SK-N-MC (cell line): ENCODE measurements at regions not wholly inside any gene's neighbourhood (a gene's known extent, or its start where the extent isn't known, plus 50 kb on each side); places are given as distances from the start of the nearest gene placed in this dataset.

Source experiments
- DNase-seq: peaks from one replicate; pipeline ENCODE4 v3.0.0-alpha.2; 2011; ENCODE audit warnings: low read depth, low spot score
- H3K27ac ChIP-seq: fragments of 200-600 bp; sonication (generic); 2 replicates; pipeline ENCODE4 v1.5.1; 2016; ENCODE audit warnings: mixed run types
- H3K36me3 ChIP-seq: fragments of 200-600 bp; sonication (generic); 2 replicates; pipeline ENCODE4 v1.6.1; 2017; ENCODE audit warnings: antibody characterized with exemption, low read length, mixed read lengths; ENCODE audit not compliant: insufficient read depth
- H3K4me3 ChIP-seq: fragments of 200-600 bp; sonication (generic); 2 replicates; pipeline ENCODE4 v1.5.1; 2016
- H3K9ac ChIP-seq: fragments of 200-600 bp; sonication (generic); 2 replicates; pipeline ENCODE4 v1.8.0; 2017; ENCODE audit warnings: mixed run types, mixed read lengths; ENCODE audit not compliant: insufficient read length
- H3K9me3 ChIP-seq: fragments of 200-600 bp; sonication (generic); 2 replicates; pipeline ENCODE4 v1.6.1; 2017; ENCODE audit warnings: low read depth, mild to moderate bottlenecking, antibody characterized with exemption, low read length, moderate library complexity, mixed read lengths
- EZH2 ChIP-seq: fragments of 200-600 bp; sonication (generic); IDR thresholded peaks from one replicate; pipeline ENCODE4 v1.6.1; 2017; ENCODE audit warnings: antibody characterized with exemption
- FOXP2 ChIP-seq: optimal IDR thresholded peaks from 2 replicates; pipeline ENCODE3; 2011; ENCODE audit warnings: mild to moderate bottlenecking, moderate library complexity; ENCODE audit not compliant: insufficient read depth; ENCODE audit errors: extremely low read length, control extremely low read depth
- POLR2AphosphoS5 ChIP-seq: IDR thresholded peaks from 2 replicates; pipeline ENCODE4 v1.6.1; 2012; ENCODE audit warnings: mild to moderate bottlenecking, low read depth, low read length, borderline replicate concordance

GRCh38 chr5:82413302-82414040, 135.3 kb upstream of the RPS23 start:
- no peak overlapping the region for H3K9ac ChIP-seq

GRCh38 chr5:82408033-82408432, 129.9 kb upstream of the RPS23 start:
- H3K36me3 ChIP-seq = no peaks in the 10 kb centered on the region
- no peak for DNase-seq
- H3K27ac ChIP-seq = no peak overlapping the region
- H3K9me3 ChIP-seq = peaks cover 3% of the 10 kb centered on the region; the same call in 1 of the 2 replicates
- H3K4me3 ChIP-seq = no peak overlapping the region
- no peak overlapping the region for H3K9ac ChIP-seq
- TF ChIP-seq EZH2 (no peak), POLR2AphosphoS5 (no peak)

More at GRCh38 chr5:82413302-82414040, 135.3 kb upstream of the RPS23 start:
- peak overlapping the region; percentile 2; the same call in 1 of the 2 replicates for H3K4me3 ChIP-seq
- no peaks in the 10 kb centered on the region for H3K36me3 ChIP-seq
- DNase-seq = peak; percentile 47
- H3K27ac ChIP-seq = peak overlapping the region; percentile 80
- H3K9me3 ChIP-seq = no peaks in the 10 kb centered on the region
- TF ChIP-seq POLR2AphosphoS5 (no peak), FOXP2 (no peak), EZH2 (no peak)

GRCh38 chr5:82406205-82406773, 128.1 kb upstream of the RPS23 start:
- peak; percentile 49; the same call in 1 of the 2 replicates for TF ChIP-seq POLR2AphosphoS5
- TF ChIP-seq FOXP2 = no peak
- TF ChIP-seq EZH2 = no peak
- Histone ChIP-seq H3K9ac (no peak overlapping the region), H3K36me3 (no peaks in the 10 kb centered on the region), H3K27ac (peak overlapping the region; percentile 0; the same call in 1 of the 2 replicates), H3K4me3 (peak overlapping the region; percentile 15; the same call in 1 of the 2 replicates), H3K9me3 (peaks cover 3% of the 10 kb centered on the region; the same call in 1 of the 2 replicates)
- peak; percentile 97 for DNase-seq

- Histone ChIP-seq H3K36me3 (no peaks in the 10 kb centered on the region), H3K9ac (no peak overlapping the region), H3K9me3 (peaks cover 3% of the 10 kb centered on the region; the same call in 1 of the 2 replicates), H3K27ac (peak overlapping the region; percentile 0; the same call in 1 of the 2 replicates), H3K4me3 (peak overlapping the region; percentile 15; the same call in 1 of the 2 replicates)
- no peak for DNase-seq
- TF ChIP-seq FOXP2 = no peak
- TF ChIP-seq EZH2 = no peak
- no peak for TF ChIP-seq POLR2AphosphoS5
Measured at GRCh38 chr5:82405618-82406204, 127.6 kb upstream of the RPS23 start.

- no peaks in the 10 kb centered on the region for H3K36me3 ChIP-seq
- H3K27ac ChIP-seq = no peak overlapping the region
- H3K9me3 ChIP-seq = peaks cover 3% of the 10 kb centered on the region; the same call in 1 of the 2 replicates
- no peak overlapping the region for H3K9ac ChIP-seq
- DNase-seq = no peak
- H3K4me3 ChIP-seq = no peak overlapping the region
- TF ChIP-seq EZH2 (no peak), POLR2AphosphoS5 (no peak)
Measured at GRCh38 chr5:82405161-82405560, 127.0 kb upstream of the RPS23 start.

GRCh38 chr5:82404382-82404945, 126.3 kb upstream of the RPS23 start:
- Histone ChIP-seq H3K9ac (no peak overlapping the region), H3K4me3 (no peak overlapping the region), H3K9me3 (peaks cover 3% of the 10 kb centered on the region; the same call in 1 of the 2 replicates), H3K27ac (no peak overlapping the region), H3K36me3 (no peaks in the 10 kb centered on the region)
- no peak for DNase-seq
- TF ChIP-seq POLR2AphosphoS5 (no peak), FOXP2 (no peak), EZH2 (no peak)

- Histone ChIP-seq H3K4me3 (no peak overlapping the region), H3K27ac (no peak overlapping the region), H3K36me3 (no peaks in the 10 kb centered on the region), H3K9ac (no peak overlapping the region), H3K9me3 (peaks cover 3% of the 10 kb centered on the region; the same call in 1 of the 2 replicates)
- TF ChIP-seq POLR2AphosphoS5 = no peak
- TF ChIP-seq EZH2 = no peak
- no peak for TF ChIP-seq FOXP2
- no peak for DNase-seq
Measured at GRCh38 chr5:82403724-82404123, 125.6 kb upstream of the RPS23 start.

GRCh38 chr5:82403026-82403425, 124.9 kb upstream of the RPS23 start:
- Histone ChIP-seq H3K27ac (no peak overlapping the region), H3K9me3 (peaks cover 3% of the 10 kb centered on the region; the same call in 1 of the 2 replicates), H3K9ac (no peak overlapping the region), H3K36me3 (no peaks in the 10 kb centered on the region), H3K4me3 (no peak overlapping the region)
- TF ChIP-seq EZH2 (no peak), POLR2AphosphoS5 (no peak), FOXP2 (no peak)
- no peak for DNase-seq
